ENCODE measurements at regions not wholly inside any gene's neighbourhood (a gene's known extent, or its start where the extent isn't known, plus 50 kb on each side); places are given as distances from the start of the nearest gene placed in this dataset.

- H3F3A ChIP-seq (ENCODE audit: low read depth) = no peaks in the 10 kb centered on the region
- no peaks in the 10 kb centered on the region for H4K20me1 ChIP-seq (ENCODE audit: low read depth)
- H2AFZ ChIP-seq (replicated peaks) = no peak overlapping the region
- H3K27me3 ChIP-seq = peaks cover 49% of the 10 kb centered on the region
- Mint-ChIP-seq H3K27ac (no peak overlapping the region), H3K36me3 (no peaks in the 10 kb centered on the region), H3K27me3 (ENCODE audit: insufficient read depth, low read depth) (peaks cover 11% of the 10 kb centered on the region), H3K9me3 (no peaks in the 10 kb centered on the region), H3K4me1 (peaks cover 3% of the 10 kb centered on the region), H3K4me3 (no peak overlapping the region)
- no peaks in the 10 kb centered on the region for H3K4me1 ChIP-seq
- no peak for TF ChIP-seq EZH2 (IDR thresholded peaks at IDR 0.05)
- TF ChIP-seq EZH2phosphoT487 (IDR thresholded peaks at IDR 0.05) = no peak
- no peak for TF ChIP-seq CTCF (IDR thresholded peaks at IDR 0.05)
- H3K4me3 ChIP-seq = no peak overlapping the region
- no peak for DNase-seq (ENCODE audit: low spot score)
- H3K4me2 ChIP-seq = no peak overlapping the region
- H3K27ac ChIP-seq = no peak overlapping the region
- no peak overlapping the region for H3K9ac ChIP-seq
- H3K36me3 ChIP-seq = no peaks in the 10 kb centered on the region
- no peaks in the 10 kb centered on the region for H3K79me2 ChIP-seq (ENCODE audit: low read depth)
- H3K9me3 ChIP-seq (ENCODE audit: low read depth) = no peaks in the 10 kb centered on the region
Measured at GRCh38 chr11:116104498-116105174, 600.4 kb upstream of the CADM1 start.

- Mint-ChIP-seq H3K27me3 (ENCODE audit: insufficient read depth, low read depth) (peaks cover 11% of the 10 kb centered on the region), H3K4me1 (peaks cover 8% of the 10 kb centered on the region), H3K4me3 (no peak overlapping the region), H3K9me3 (no peaks in the 10 kb centered on the region), H3K36me3 (no peaks in the 10 kb centered on the region), H3K27ac (no peak overlapping the region)
- Histone ChIP-seq H2AFZ (replicated peaks) (no peak overlapping the region), H3K4me1 (no peaks in the 10 kb centered on the region), H3K4me3 (no peak overlapping the region), H3K9ac (no peak overlapping the region), H3K79me2 (ENCODE audit: low read depth) (no peaks in the 10 kb centered on the region), H3K27me3 (peaks cover 30% of the 10 kb centered on the region), H3K36me3 (no peaks in the 10 kb centered on the region), H4K20me1 (ENCODE audit: low read depth) (no peaks in the 10 kb centered on the region), H3K27ac (no peak overlapping the region), H3K9me3 (ENCODE audit: low read depth) (no peaks in the 10 kb centered on the region), H3F3A (ENCODE audit: low read depth) (no peaks in the 10 kb centered on the region), H3K4me2 (no peak overlapping the region)
- TF ChIP-seq CTCF (IDR thresholded peaks at IDR 0.05) (no peak), EZH2 (IDR thresholded peaks at IDR 0.05) (no peak), EZH2phosphoT487 (IDR thresholded peaks at IDR 0.05) (no peak)
- no peak for DNase-seq (ENCODE audit: low spot score)
Measured at GRCh38 chr11:116101902-116102301, 597.7 kb upstream of the CADM1 start.

- Histone ChIP-seq H3K4me1 (no peaks in the 10 kb centered on the region), H3K27ac (no peak overlapping the region), H3F3A (ENCODE audit: low read depth) (no peaks in the 10 kb centered on the region), H3K27me3 (peaks cover 11% of the 10 kb centered on the region), H3K9me3 (ENCODE audit: low read depth) (no peaks in the 10 kb centered on the region), H3K4me3 (no peak overlapping the region), H4K20me1 (ENCODE audit: low read depth) (no peaks in the 10 kb centered on the region), H3K9ac (no peak overlapping the region), H3K36me3 (no peaks in the 10 kb centered on the region), H3K4me2 (no peak overlapping the region), H2AFZ (replicated peaks) (no peak overlapping the region), H3K79me2 (ENCODE audit: low read depth) (no peaks in the 10 kb centered on the region)
- H3K36me3 Mint-ChIP-seq = no peaks in the 10 kb centered on the region
- DNase-seq (ENCODE audit: low spot score) = no peak
- H3K4me3 Mint-ChIP-seq = no peak overlapping the region
- no peak overlapping the region for H3K27ac Mint-ChIP-seq
- no peaks in the 10 kb centered on the region for H3K9me3 Mint-ChIP-seq
- no peak for TF ChIP-seq EZH2phosphoT487 (IDR thresholded peaks at IDR 0.05)
- TF ChIP-seq CTCF (IDR thresholded peaks at IDR 0.05) = no peak
- no peak for TF ChIP-seq EZH2 (IDR thresholded peaks at IDR 0.05)
- H3K4me1 Mint-ChIP-seq = peaks cover 12% of the 10 kb centered on the region
- H3K27me3 Mint-ChIP-seq (ENCODE audit: insufficient read depth, low read depth) = peaks cover 20% of the 10 kb centered on the region
Measured at GRCh38 chr11:116100016-116100415, 595.8 kb upstream of the CADM1 start.
